ENCODE measurements at regions not wholly inside any gene's neighbourhood (a gene's known extent, or its start where the extent isn't known, plus 50 kb on each side); places are given as distances from the start of the nearest gene placed in this dataset.

- Histone ChIP-seq H3K4me1 (ENCODE audit: control insufficient read depth, insufficient read depth, low read length) (no peaks in the 10 kb centered on the region), H3K4me3 (ENCODE audit: low read depth in 2 of 2, low read length in 2 of 2) (no peak overlapping the region), H3K27me3 (ENCODE audit: control insufficient read depth, insufficient read depth, low read length) (no peaks in the 10 kb centered on the region; the same call in 1 of the 2 replicates), H3K9me3 (ENCODE audit: control insufficient read depth, insufficient read depth, low read depth, low read length) (no peaks in the 10 kb centered on the region), H3K27ac (ENCODE audit: low read length) (no peak overlapping the region), H3K36me3 (ENCODE audit: control insufficient read depth, insufficient read depth, low read length) (no peaks in the 10 kb centered on the region)
- intact Hi-C loops (cut with micrococcal nuclease; ENCODE audit: unreplicated experiment) = no loop called here
- DNase-seq (ENCODE audit: low read depth, low spot score) (no peak), ATAC-seq (no peak)
- CTCF ChIA-PET = no interaction called here
- TF ChIP-seq SIN3A (IDR thresholded peaks at IDR 0.05; ENCODE audit: borderline replicate concordance, insufficient read depth, low read depth, low read length) = no peak
- no peak for TF ChIP-seq CTCF (IDR thresholded peaks at IDR 0.05)
- no peak for TF ChIP-seq TCF7L2 (IDR thresholded peaks at IDR 0.05; ENCODE audit: low read depth, low read length)
- TF ChIP-seq REST (IDR thresholded peaks at IDR 0.05; ENCODE audit: insufficient read depth in 1 of 2, low read depth in 2 of 2, low read length in 1 of 2) = no peak
- no peak for TF ChIP-seq POLR2AphosphoS5 (IDR thresholded peaks at IDR 0.05; ENCODE audit: low read depth, low read length)
- POLR2A ChIA-PET = no interaction called here
- BruUV-seq (replicated peaks) = no TSS peak
- in situ Hi-C loops (cut with HindIII; ENCODE audit: low pct_unique_long_range_greater_than_20kb, low sequenced_read_pairs) = no loop called here
Measured at GRCh38 chr12:76611533-76611932, 52.0 kb upstream of the OSBPL8 start.

- in situ Hi-C loops (cut with HindIII; ENCODE audit: low pct_unique_long_range_greater_than_20kb, low sequenced_read_pairs) = no loop called here
- no TSS peak for BruUV-seq (replicated peaks)
- CTCF ChIA-PET = no interaction called here
- POLR2A ChIA-PET = no interaction called here
- no peaks in the 10 kb centered on the region for H3K9me3 ChIP-seq (ENCODE audit: control insufficient read depth, insufficient read depth, low read depth, low read length)
- ATAC-seq = no peak
- no peaks in the 10 kb centered on the region for H3K36me3 ChIP-seq (ENCODE audit: control insufficient read depth, insufficient read depth, low read length)
- TF ChIP-seq SIN3A (IDR thresholded peaks at IDR 0.05; ENCODE audit: borderline replicate concordance, insufficient read depth, low read depth, low read length) = no peak
- TF ChIP-seq REST (IDR thresholded peaks at IDR 0.05; ENCODE audit: insufficient read depth in 1 of 2, low read depth in 2 of 2, low read length in 1 of 2) = no peak
- TF ChIP-seq CTCF (IDR thresholded peaks at IDR 0.05) = no peak
- no peak for TF ChIP-seq TCF7L2 (IDR thresholded peaks at IDR 0.05; ENCODE audit: low read depth, low read length)
- TF ChIP-seq POLR2AphosphoS5 (IDR thresholded peaks at IDR 0.05; ENCODE audit: low read depth, low read length) = no peak
- DNase-seq (ENCODE audit: low read depth, low spot score) = no peak
- no peaks in the 10 kb centered on the region; the same call in 1 of the 2 replicates for H3K27me3 ChIP-seq (ENCODE audit: control insufficient read depth, insufficient read depth, low read length)
- H3K27ac ChIP-seq (ENCODE audit: low read length) = no peak overlapping the region
- no peaks in the 10 kb centered on the region for H3K4me1 ChIP-seq (ENCODE audit: control insufficient read depth, insufficient read depth, low read length)
- H3K4me3 ChIP-seq (ENCODE audit: low read depth in 2 of 2, low read length in 2 of 2) = no peak overlapping the region
- intact Hi-C loops (cut with micrococcal nuclease; ENCODE audit: unreplicated experiment) = no loop called here
Measured at GRCh38 chr12:76614364-76614763, 54.8 kb upstream of the OSBPL8 start.
